H1 (cell line): ENCODE measurements at regions not wholly inside any gene's neighbourhood (a gene's known extent, or its start where the extent isn't known, plus 50 kb on each side); places are given as distances from the start of the nearest gene placed in this dataset.

ENCODE experiments used
- CTCF ChIA-PET: fragments of 300-600 bp; sonication (Branson Sonifier 250); formaldehyde crosslinking; loops from one replicate; lab custom pipeline; 2021; ENCODE audit not compliant: partially characterized antibody; lab: Charles Lee
- POLR2A ChIA-PET: fragments of 300-600 bp; sonication (Branson Sonifier 250); formaldehyde crosslinking; loops from one replicate; lab custom pipeline; 2021; ENCODE audit warnings: inconsistent platforms; ENCODE audit not compliant: partially characterized antibody; lab: Charles Lee
- DNase-seq, 2 experiments: peaks; one replicate each; pipeline versions ENCODE4 v3.0.0 to v3.0.0-alpha.2; 2010 to 2022; ENCODE audit warnings: low spot score in 2 of 2, low read depth in 1 of 2, mixed read lengths in 1 of 2
- FAIRE-seq: peaks from 2 replicates; lab custom pipeline; 2011; peaks lifted over from hg19 to GRCh38; lab: Jason Lieb, UNC
- H2AFZ ChIP-seq: 2 replicates; pipeline ENCODE4 v1.8.1; 2012; ENCODE audit warnings: low read length, inconsistent platforms
- H2AK5ac ChIP-seq: 2 replicates; pipeline ENCODE4 v1.6.1; 2013; ENCODE audit warnings: low read depth, low read length
- H2BK120ac ChIP-seq: replicated peaks from 2 replicates; pipeline ENCODE3; 2013; ENCODE audit warnings: low read depth, low read length, inconsistent platforms
- H2BK12ac ChIP-seq: 2 replicates; pipeline ENCODE4 v1.6.1; 2013; ENCODE audit warnings: low read depth, low read length
- H2BK15ac ChIP-seq: 2 replicates; pipeline ENCODE4 v1.6.1; 2013; ENCODE audit warnings: low read length
- H2BK20ac ChIP-seq: 2 replicates; pipeline ENCODE4 v1.6.1; 2013; ENCODE audit warnings: low read length
- H2BK5ac ChIP-seq: 2 replicates; pipeline ENCODE4 v1.6.1; 2013; ENCODE audit warnings: low read depth, low read length
- H3K14ac ChIP-seq: 2 replicates; pipeline ENCODE4 v1.6.1; 2013; ENCODE audit warnings: inconsistent platforms; ENCODE audit not compliant: insufficient read length
- H3K18ac ChIP-seq: 2 replicates; pipeline ENCODE4 v1.6.1; 2013; ENCODE audit warnings: low read length; ENCODE audit errors: extremely low read depth
- H3K23ac ChIP-seq: 2 replicates; pipeline ENCODE4 v1.6.1; 2013; ENCODE audit warnings: inconsistent platforms; ENCODE audit not compliant: insufficient read length
- H3K23me2 ChIP-seq: 2 replicates; pipeline ENCODE4 v1.6.1; 2013; ENCODE audit warnings: low read depth, low read length
- H3K27ac ChIP-seq: 2 replicates; pipeline ENCODE4 v1.6.1; 2011; ENCODE audit warnings: low read depth, low read length, inconsistent platforms
- H3K27me3 ChIP-seq, 4 experiments: replicated peaks in 1 of 4; 1 replicate in 1 of 4; 2 replicates in 3 of 4; pipeline versions ENCODE4 v1.6.1 to v1.8.1; 2011 to 2013; ENCODE audit warnings: low read length in 3 of 4, mild to moderate bottlenecking in 3 of 4, inconsistent platforms in 2 of 4, mixed read lengths in 2 of 4, moderate library complexity in 1 of 4; ENCODE audit not compliant: control insufficient read depth in 3 of 4, insufficient read depth in 3 of 4; ENCODE audit errors: extremely low read depth in 1 of 4
- H3K36me3 ChIP-seq, 4 experiments: 2 replicates each; pipeline versions ENCODE4 v1.6.1 to v1.8.1; 2011 to 2013; ENCODE audit warnings: mild to moderate bottlenecking in 4 of 4, low read length in 3 of 4, moderate library complexity in 2 of 4, control low read depth in 1 of 4, inconsistent platforms in 1 of 4; ENCODE audit not compliant: insufficient read depth in 4 of 4, control insufficient read depth in 2 of 4
- H3K4ac ChIP-seq: replicated peaks from 2 replicates; pipeline ENCODE3; 2013; ENCODE audit warnings: low read length, low read depth, mixed read lengths, inconsistent platforms; ENCODE audit not compliant: insufficient read length
- H3K4me1 ChIP-seq, 4 experiments: replicated peaks in 1 of 4; 1 replicate in 1 of 4; 2 replicates in 3 of 4; pipeline versions ENCODE4 v1.6.1 to v1.8.1; 2011 to 2013; ENCODE audit warnings: low read length in 3 of 4, inconsistent platforms in 2 of 4, mixed read lengths in 1 of 4; ENCODE audit not compliant: insufficient read depth in 4 of 4, control insufficient read depth in 3 of 4
- H3K4me2 ChIP-seq, 2 experiments: 2 replicates each; pipeline versions ENCODE4 v1.6.1 to v1.8.1; 2011 to 2013; ENCODE audit warnings: low read depth in 2 of 2, low read length in 2 of 2, control low read depth in 1 of 2, inconsistent platforms in 1 of 2, mild to moderate bottlenecking in 1 of 2; ENCODE audit not compliant: insufficient read depth in 1 of 2
- H3K4me3 ChIP-seq, 4 experiments: fragments of 200-600, 300-600 bp in 1 of 4; sonication (generic), shearing (Covaris generic), sonication (Bioruptor Twin) in 1 of 4; 2 replicates each; pipeline versions ENCODE4 v1.5.1 to v1.8.1; 2011 to 2016; ENCODE audit warnings: low read length in 4 of 4, low read depth in 3 of 4, control low read depth in 2 of 4, inconsistent platforms in 2 of 4, mild to moderate bottlenecking in 2 of 4, mixed read lengths in 1 of 4, moderate library complexity in 1 of 4; ENCODE audit not compliant: insufficient read depth in 2 of 4; ENCODE audit errors: extremely low read depth in 1 of 4
- H3K56ac ChIP-seq: replicated peaks from 2 replicates; pipeline ENCODE3; 2013; ENCODE audit warnings: low read depth, mild to moderate bottlenecking, mixed read lengths, low read length, inconsistent platforms; ENCODE audit not compliant: insufficient read length
- H3K79me1 ChIP-seq: 2 replicates; pipeline ENCODE4 v1.6.1; 2013; ENCODE audit warnings: low read depth, low read length, control low read depth
- H3K79me2 ChIP-seq, 2 experiments: 2 replicates each; pipeline versions ENCODE4 v1.6.1 to v1.8.1; 2012 to 2013; ENCODE audit warnings: low read length in 2 of 2, mild to moderate bottlenecking in 2 of 2, inconsistent platforms in 1 of 2; ENCODE audit not compliant: insufficient read depth in 2 of 2, control insufficient read depth in 1 of 2
- H3K9ac ChIP-seq, 4 experiments: replicated peaks in 1 of 4; 1 replicate in 1 of 4; 2 replicates in 3 of 4; pipeline versions ENCODE4 v1.6.1 to v1.8.1; 2011 to 2013; ENCODE audit warnings: low read depth in 3 of 4, low read length in 3 of 4, control low read depth in 2 of 4, mild to moderate bottlenecking in 2 of 4, moderate library complexity in 2 of 4, inconsistent platforms in 1 of 4; ENCODE audit errors: extremely low read depth in 1 of 4
- H3K9me3 ChIP-seq, 2 experiments: 2 replicates each; pipeline versions ENCODE4 v1.6.1 to v1.8.1; 2012 to 2013; ENCODE audit warnings: mild to moderate bottlenecking in 2 of 2, moderate library complexity in 2 of 2, control low read depth in 1 of 2, inconsistent platforms in 1 of 2, low read depth in 1 of 2, low read length in 1 of 2, mixed read lengths in 1 of 2; ENCODE audit not compliant: insufficient read depth in 2 of 2
- H4K20me1 ChIP-seq, 2 experiments: replicated peaks in 1 of 2; 2 replicates each; pipeline versions ENCODE3 to v1.8.1; 2011 to 2013; ENCODE audit warnings: inconsistent platforms in 2 of 2, low read length in 2 of 2, mild to moderate bottlenecking in 1 of 2; ENCODE audit not compliant: insufficient read depth in 2 of 2, control insufficient read depth in 1 of 2
- H4K5ac ChIP-seq: 2 replicates; pipeline ENCODE4 v1.6.1; 2013; ENCODE audit warnings: low read length, low read depth, mixed read lengths, inconsistent platforms; ENCODE audit not compliant: insufficient read length
- H4K8ac ChIP-seq: 2 replicates; pipeline ENCODE4 v1.8.0; 2013; ENCODE audit warnings: mild to moderate bottlenecking, moderate library complexity, low read length, inconsistent platforms; ENCODE audit not compliant: insufficient read depth; ENCODE audit errors: extremely low read depth
- H4K91ac ChIP-seq: replicated peaks from 2 replicates; pipeline ENCODE3; 2013; ENCODE audit warnings: low read length, mixed read lengths, inconsistent platforms; ENCODE audit not compliant: insufficient read length
- SP2 ChIP-seq: IDR thresholded peaks from 2 replicates; pipeline ENCODE4 v1.6.1; 2012; ENCODE audit warnings: mild to moderate bottlenecking, low read length, inconsistent platforms
- WGBS, 2 experiments: shearing (Covaris generic) in 1 of 2; methylation state at CpG; one replicate each; pipeline versions ENCODE4 v1.1.6 to v1.1.7; 2013 to 2015; ENCODE audit warnings: low lambda C conversion rate in 2 of 2, mixed read lengths in 2 of 2, inconsistent platforms in 1 of 2, low coverage in 1 of 2, missing lambda C conversion rate in 1 of 2; ENCODE audit not compliant: insufficient replicate concordance in 2 of 2, insufficient coverage in 1 of 2, insufficient read length in 1 of 2; ENCODE audit errors: extremely low coverage in 1 of 2, missing lambda C conversion rate in 1 of 2; 5-methylcytosine and 5-hydroxymethylcytosine counted together

DNA sequence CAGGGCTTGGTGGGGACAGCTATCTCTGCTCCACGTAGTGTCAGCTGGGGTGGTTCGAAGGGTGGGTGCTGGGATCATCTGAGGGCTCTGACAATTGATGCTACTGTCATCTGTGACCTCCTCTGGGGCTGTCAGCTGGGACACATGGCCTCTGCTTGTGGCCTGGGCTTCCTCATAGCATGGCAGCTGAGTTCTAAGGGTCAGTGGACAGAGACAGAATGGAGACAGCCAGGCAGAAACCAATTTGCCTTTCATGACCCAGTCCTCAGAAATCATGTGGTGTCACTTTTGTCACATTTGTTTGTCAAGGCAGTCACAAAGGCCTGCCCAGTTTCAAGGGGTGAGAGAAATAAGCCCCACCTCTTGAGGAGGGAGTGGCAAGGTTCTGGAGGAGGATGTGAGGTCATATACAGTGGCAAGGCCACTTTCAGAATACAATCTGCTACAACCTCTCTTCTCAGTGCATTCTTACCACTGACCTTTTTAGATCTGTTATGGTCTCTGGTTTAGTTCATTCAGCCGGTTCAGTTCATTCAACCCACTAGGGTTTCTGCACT is 103.6 kb upstream of the BCOR start:
- no peak overlapping the region for H4K91ac ChIP-seq
- no peaks in the 10 kb centered on the region for H3K23me2 ChIP-seq
- H3K4me1 ChIP-seq: no peaks in the 10 kb centered on the region
- FAIRE-seq (no peak), DNase-seq (no peak)
- no peak overlapping the region for H2BK12ac ChIP-seq
- no peak overlapping the region for H3K9ac ChIP-seq
- no peak overlapping the region for H3K23ac ChIP-seq
- no peak overlapping the region for H3K14ac ChIP-seq
- H3K27ac ChIP-seq: no peak overlapping the region
- H2BK120ac ChIP-seq: no peak overlapping the region
- no peaks in the 10 kb centered on the region for H4K20me1 ChIP-seq
- no peak overlapping the region for H2BK20ac ChIP-seq
- H4K8ac ChIP-seq: no peak overlapping the region
- H2BK15ac ChIP-seq: no peak overlapping the region
- 81% methylated on average over 3 of the region's 3 CpGs; no CpG with 5 or more reads in 1 of the 2 experiments for WGBS, 2 experiments
- H3K27me3 ChIP-seq: no peaks in the 10 kb centered on the region
- ChIA-PET CTCF (no interaction called here), POLR2A (no interaction called here)
- no peaks in the 10 kb centered on the region for H3K36me3 ChIP-seq
- no peak for TF ChIP-seq SP2
- no peaks in the 10 kb centered on the region for H3K9me3 ChIP-seq
- no peaks in the 10 kb centered on the region for H3K79me2 ChIP-seq
- no peak overlapping the region for H2BK5ac ChIP-seq
- no peak overlapping the region for H2AFZ ChIP-seq
- no peak overlapping the region for H3K56ac ChIP-seq
- H2AK5ac ChIP-seq: no peak overlapping the region
- H4K5ac ChIP-seq: no peak overlapping the region
- no peaks in the 10 kb centered on the region for H3K79me1 ChIP-seq
- H3K4me3 ChIP-seq: no peak overlapping the region
- no peak overlapping the region for H3K4ac ChIP-seq
- H3K4me2 ChIP-seq: no peak overlapping the region
- H3K18ac ChIP-seq: no peak overlapping the region
